ENCODE measurements at regions not wholly inside any gene's neighbourhood (a gene's known extent, or its start where the extent isn't known, plus 50 kb on each side); places are given as distances from the start of the nearest gene placed in this dataset.

DNA sequence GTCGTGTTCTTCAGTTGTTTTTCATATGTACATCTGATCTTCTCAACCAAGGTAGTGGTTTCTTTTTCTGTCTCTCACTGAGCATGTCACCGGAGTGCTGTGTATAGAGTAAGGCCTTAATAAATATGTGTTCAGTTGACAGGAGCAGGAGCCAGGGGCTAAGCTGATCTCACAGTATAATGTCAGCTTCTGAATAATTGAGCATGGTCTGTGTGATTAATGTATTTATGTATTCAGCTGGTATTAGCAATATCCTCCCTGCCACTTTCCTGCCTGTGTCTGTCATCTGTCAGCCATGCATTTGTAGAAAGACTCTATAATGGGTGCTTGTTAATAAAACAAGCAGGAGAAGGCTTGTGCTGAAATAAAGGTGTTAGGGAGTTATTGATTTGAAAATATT is 198.9 kb downstream of the ADCYAP1 start:
- TF ChIP-seq CTCF (IDR thresholded peaks at IDR 0.05; ENCODE audit: low read length) (no peak), EZH2phosphoT487 (IDR thresholded peaks at IDR 0.05; ENCODE audit: low read length) (no peak)
